Omental fat pad (tissue), 3 donors: ENCODE measurements at regions not wholly inside any gene's neighbourhood (a gene's known extent, or its start where the extent isn't known, plus 50 kb on each side); places are given as distances from the start of the nearest gene placed in this dataset.
"Not testable (repeated sequence)": the region's sequence is repeated elsewhere in the genome, so short reads cannot be mapped to it uniquely, and the experiment has no call there.

Experiments used
- ATAC-seq: fragments of 150-250 bp; one replicate; pipeline ENCODE4 v1.9.1; 2016; ENCODE audit warnings: mild to moderate bottlenecking, moderate library complexity; ENCODE audit not compliant: low FRiP score
- DNase-seq: peaks from one replicate; pipeline ENCODE4 v3.0.0-alpha.2; 2019; ENCODE audit warnings: low spot score
- CTCF ChIP-seq, 3 donors: fragments of 450-650 bp; IDR thresholded peaks; one replicate each; pipeline ENCODE4 v1.5.1; 2016 to 2017; ENCODE audit warnings: antibody characterized with exemption in 3 of 3, mild to moderate bottlenecking in 3 of 3, moderate library complexity in 2 of 3

- ATAC-seq (no peak), DNase-seq (no peak)
- TF ChIP-seq CTCF (IDR thresholded peaks at IDR 0.05) = no peak
Observed at GRCh38 chr9:90188656-90189055, 454.0 kb downstream of the DIRAS2 start.

- no peak for TF ChIP-seq CTCF (IDR thresholded peaks at IDR 0.05)
- ATAC-seq (no peak), DNase-seq (no peak)
Observed at GRCh38 chr9:90189306-90189705, 453.3 kb downstream of the DIRAS2 start.

GRCh38 chr9:90192465-90192864, 450.2 kb downstream of the DIRAS2 start:
- ATAC-seq, DNase-seq: not testable (repeated sequence)

GRCh38 chr9:90198956-90199355, 443.7 kb downstream of the DIRAS2 start:
- no peak for ATAC-seq
- no peak for TF ChIP-seq CTCF (IDR thresholded peaks at IDR 0.05)
- DNase-seq = no peak

GRCh38 chr9:90201766-90202165, 440.9 kb downstream of the DIRAS2 start:
- no peak for TF ChIP-seq CTCF (IDR thresholded peaks at IDR 0.05)
- DNase-seq = no peak
- ATAC-seq = no peak

- no peak for DNase-seq
- no peak for TF ChIP-seq CTCF (IDR thresholded peaks at IDR 0.05)
- ATAC-seq = no peak
Observed at GRCh38 chr9:90204128-90204831, 438.3 kb downstream of the DIRAS2 start.

- DNase-seq, ATAC-seq: not testable (repeated sequence)
Observed at GRCh38 chr9:90213045-90213444, 429.6 kb downstream of the DIRAS2 start.

GRCh38 chr9:90219548-90220118, 423.0 kb downstream of the DIRAS2 start:
- ATAC-seq = no peak
- no peak for DNase-seq
- no peak for TF ChIP-seq CTCF (IDR thresholded peaks at IDR 0.05)

- not testable (repeated sequence) for ATAC-seq, DNase-seq
Observed at GRCh38 chr9:90221899-90222298, 420.7 kb downstream of the DIRAS2 start.
